ENCODE measurements at regions not wholly inside any gene's neighbourhood (a gene's known extent, or its start where the extent isn't known, plus 50 kb on each side); places are given as distances from the start of the nearest gene placed in this dataset.
"Not testable (repeated sequence)": the region's sequence is repeated elsewhere in the genome, so short reads cannot be mapped to it uniquely, and the experiment has no call there.

GRCh38 chr1:168408884-168409283 is 128.2 kb downstream of the TBX19 start:
- peaks cover 0 to 12% of the 10 kb centered on the region in 2 donors for H3K36me3 Mint-ChIP-seq
- peak; percentile 60 to 65 for DNase-seq (ENCODE audit: low spot score in 2 of 2)
- ATAC-seq: peak; percentile 97 to 99
- H3K9me3 Mint-ChIP-seq: peaks cover 0 to 10% of the 10 kb centered on the region in 2 donors
- peak overlapping the region in 1 of 2 donors; percentile 73 for H3K27ac Mint-ChIP-seq

GRCh38 chr1:168408539-168408865 is 127.8 kb downstream of the TBX19 start:
- DNase-seq (ENCODE audit: low spot score in 2 of 2) (no peak), ATAC-seq (no peak)
- Mint-ChIP-seq H3K9me3 (peaks cover 0 to 10% of the 10 kb centered on the region in 2 donors), H3K27ac (peak overlapping the region; percentile 14 to 72), H3K36me3 (peaks cover 0 to 12% of the 10 kb centered on the region in 2 donors)

- peaks cover 0 to 12% of the 10 kb centered on the region in 2 donors for H3K36me3 Mint-ChIP-seq
- no peak for DNase-seq (ENCODE audit: low spot score in 2 of 2)
- ATAC-seq: peak in 1 of 2 donors; percentile 21
- H3K27ac Mint-ChIP-seq: peak overlapping the region; percentile 14 to 72
- H3K9me3 Mint-ChIP-seq: peaks cover 0 to 10% of the 10 kb centered on the region in 2 donors
Measured at GRCh38 chr1:168407832-168408538, 127.3 kb downstream of the TBX19 start.

GRCh38 chr1:168405906-168406549 is 125.4 kb downstream of the TBX19 start:
- no peak overlapping the region for H3K27ac Mint-ChIP-seq
- ATAC-seq: no peak
- DNase-seq (ENCODE audit: low spot score in 2 of 2): no peak
- peaks cover 0 to 12% of the 10 kb centered on the region in 2 donors for H3K36me3 Mint-ChIP-seq
- peaks cover 0 to 10% of the 10 kb centered on the region in 2 donors for H3K9me3 Mint-ChIP-seq

- Mint-ChIP-seq H3K9me3 (peaks cover 0 to 10% of the 10 kb centered on the region in 2 donors), H3K36me3 (peaks cover 6 to 8% of the 10 kb centered on the region in 2 donors), H3K27ac (no peak overlapping the region)
- DNase-seq (ENCODE audit: low spot score in 2 of 2) (no peak), ATAC-seq (no peak)
Measured at GRCh38 chr1:168403140-168403539, 122.5 kb downstream of the TBX19 start.

GRCh38 chr1:168402466-168402865 is 121.8 kb downstream of the TBX19 start:
- not testable (repeated sequence) for DNase-seq (ENCODE audit: low spot score in 2 of 2); ATAC-seq; H3K9me3 Mint-ChIP-seq; H3K36me3 Mint-ChIP-seq; H3K27ac Mint-ChIP-seq

GRCh38 chr1:168401341-168401740 is 120.7 kb downstream of the TBX19 start:
- Mint-ChIP-seq H3K27ac (no peak overlapping the region), H3K36me3 (peaks cover 0 to 6% of the 10 kb centered on the region in 2 donors), H3K9me3 (no peaks in the 10 kb centered on the region)
- DNase-seq (ENCODE audit: low spot score in 2 of 2) (no peak), ATAC-seq (no peak)

GRCh38 chr1:168400139-168400538 is 119.5 kb downstream of the TBX19 start:
- peaks cover 0 to 6% of the 10 kb centered on the region in 2 donors for H3K36me3 Mint-ChIP-seq
- H3K27ac Mint-ChIP-seq: no peak overlapping the region
- DNase-seq (ENCODE audit: low spot score in 2 of 2) (no peak), ATAC-seq (peak; percentile 39 to 62)
- no peaks in the 10 kb centered on the region for H3K9me3 Mint-ChIP-seq

GRCh38 chr1:168397806-168398205 is 117.1 kb downstream of the TBX19 start:
- H3K9me3 Mint-ChIP-seq: no peaks in the 10 kb centered on the region
- peaks cover 0 to 6% of the 10 kb centered on the region in 2 donors for H3K36me3 Mint-ChIP-seq
- DNase-seq (ENCODE audit: low spot score in 2 of 2) (no peak), ATAC-seq (no peak)
- no peak overlapping the region for H3K27ac Mint-ChIP-seq

- Mint-ChIP-seq H3K9me3 (no peaks in the 10 kb centered on the region), H3K36me3 (peaks cover 0 to 6% of the 10 kb centered on the region in 2 donors), H3K27ac (peak overlapping the region in 1 of 2 donors; percentile 22)
- DNase-seq (ENCODE audit: low spot score in 2 of 2): no peak
- ATAC-seq: no peak
Measured at GRCh38 chr1:168396940-168397684, 116.4 kb downstream of the TBX19 start.

GRCh38 chr1:168396508-168396907 is 115.8 kb downstream of the TBX19 start:
- H3K27ac Mint-ChIP-seq: no peak overlapping the region
- ATAC-seq (no peak), DNase-seq (ENCODE audit: low spot score in 2 of 2) (no peak)
- H3K9me3 Mint-ChIP-seq: no peaks in the 10 kb centered on the region
- H3K36me3 Mint-ChIP-seq: peaks cover 0 to 6% of the 10 kb centered on the region in 2 donors

GRCh38 chr1:168394858-168395257 is 114.2 kb downstream of the TBX19 start:
- Mint-ChIP-seq H3K27ac (no peak overlapping the region), H3K36me3 (no peaks in the 10 kb centered on the region), H3K9me3 (no peaks in the 10 kb centered on the region)
- ATAC-seq (no peak), DNase-seq (ENCODE audit: low spot score in 2 of 2) (no peak)

- DNase-seq (ENCODE audit: low spot score in 2 of 2): no peak
Measured at GRCh38 chr1:168392958-168393549, 112.4 kb downstream of the TBX19 start.

GRCh38 chr1:168391851-168392681 is 111.4 kb downstream of the TBX19 start:
- Mint-ChIP-seq H3K36me3 (no peaks in the 10 kb centered on the region), H3K27ac (peak overlapping the region in 1 of 2 donors; percentile 3), H3K9me3 (no peaks in the 10 kb centered on the region)
- ATAC-seq (peak in 1 of 2 donors; percentile 37), DNase-seq (ENCODE audit: low spot score in 2 of 2) (no peak)

More at GRCh38 chr1:168392958-168393549, 112.4 kb downstream of the TBX19 start:
- no peak overlapping the region for H3K27ac Mint-ChIP-seq
- H3K36me3 Mint-ChIP-seq: no peaks in the 10 kb centered on the region
- no peak for ATAC-seq
- H3K9me3 Mint-ChIP-seq: no peaks in the 10 kb centered on the region

GRCh38 chr1:168390271-168390670 is 109.6 kb downstream of the TBX19 start:
- ATAC-seq: no peak
- H3K36me3 Mint-ChIP-seq: no peaks in the 10 kb centered on the region
- H3K27ac Mint-ChIP-seq: no peak overlapping the region
- no peaks in the 10 kb centered on the region for H3K9me3 Mint-ChIP-seq
- no peak for DNase-seq (ENCODE audit: low spot score in 2 of 2)
